Mucosa of descending colon (tissue), 3 donors: ENCODE measurements at regions not wholly inside any gene's neighbourhood (a gene's known extent, or its start where the extent isn't known, plus 50 kb on each side); places are given as distances from the start of the nearest gene placed in this dataset.

Experiments used
- ATAC-seq: fragments of 200-7000 bp; cut with Tn5 transposase; one replicate; pipeline ENCODE4 v1.9.1; 2020; ENCODE audit warnings: mild to moderate bottlenecking, moderate library complexity
- DNase-seq, 3 donors: peaks; one replicate each; pipeline ENCODE4 v3.0.0-alpha.2; 2020
- H3K36me3 ChIP-seq: fragments of 200-600 bp; one replicate; pipeline ENCODE4 v1.8.0; 2021; ENCODE audit warnings: low read depth, mild to moderate bottlenecking
- H3K4me1 ChIP-seq: fragments of 200-600 bp; one replicate; pipeline ENCODE4 v1.8.0; 2021; ENCODE audit warnings: low read depth, mild to moderate bottlenecking
- H3K4me3 ChIP-seq: fragments of 200-600 bp; one replicate; pipeline ENCODE4 v1.8.0; 2021; ENCODE audit warnings: mild to moderate bottlenecking
- H3K9me3 ChIP-seq: fragments of 200-600 bp; one replicate; pipeline ENCODE4 v1.8.0; 2021; ENCODE audit warnings: mild to moderate bottlenecking
- intact Hi-C, 2 donors: fragments of 100-400 bp; cut with DNase I in 1 of 2; cut with micrococcal nuclease in 1 of 2; formaldehyde crosslinking; loops; one replicate each; pipeline versions ENCODE4 v1.11.0 to v1.11.1; 2022; cut with DNase I, micrococcal nuclease
- TF ChIP-seq, protein P1 (sequence below): fragments of 200-600 bp; IDR thresholded peaks from one replicate; pipeline ENCODE4 v1.8.0; 2022; ENCODE audit warnings: antibody characterized with exemption, mild to moderate bottlenecking
- donor health status: DM: no; HTN: no; CAD: no; lungs with moderate emphysema.
- donor health status: DM: no; HTN: no; CAD: no.
- donor health status: DM: no; HTN: yes; CAD: no.

DNA sequence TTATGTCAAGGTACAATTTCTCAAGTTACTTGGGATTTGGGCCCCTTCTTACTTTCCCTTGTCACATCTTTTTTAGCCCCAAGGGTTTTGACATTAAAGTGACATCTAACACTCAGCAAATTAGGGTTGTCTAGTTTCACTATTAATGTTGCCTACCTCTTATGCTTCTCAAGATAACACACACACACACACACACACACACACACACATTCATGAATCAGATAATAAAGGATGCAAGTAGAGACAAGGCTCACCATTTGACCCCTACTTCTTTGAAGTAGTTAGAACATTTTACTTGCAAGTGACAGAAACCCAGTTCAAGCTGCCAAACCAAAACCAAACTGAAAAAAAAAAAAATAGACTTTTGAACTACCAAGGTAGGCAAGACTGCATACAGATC, 138.8 kb downstream of the TRIB2 start:
- H3K4me1 ChIP-seq: no peaks in the 10 kb centered on the region
- no peak for ATAC-seq
- TF ChIP-seq, protein P1, sequence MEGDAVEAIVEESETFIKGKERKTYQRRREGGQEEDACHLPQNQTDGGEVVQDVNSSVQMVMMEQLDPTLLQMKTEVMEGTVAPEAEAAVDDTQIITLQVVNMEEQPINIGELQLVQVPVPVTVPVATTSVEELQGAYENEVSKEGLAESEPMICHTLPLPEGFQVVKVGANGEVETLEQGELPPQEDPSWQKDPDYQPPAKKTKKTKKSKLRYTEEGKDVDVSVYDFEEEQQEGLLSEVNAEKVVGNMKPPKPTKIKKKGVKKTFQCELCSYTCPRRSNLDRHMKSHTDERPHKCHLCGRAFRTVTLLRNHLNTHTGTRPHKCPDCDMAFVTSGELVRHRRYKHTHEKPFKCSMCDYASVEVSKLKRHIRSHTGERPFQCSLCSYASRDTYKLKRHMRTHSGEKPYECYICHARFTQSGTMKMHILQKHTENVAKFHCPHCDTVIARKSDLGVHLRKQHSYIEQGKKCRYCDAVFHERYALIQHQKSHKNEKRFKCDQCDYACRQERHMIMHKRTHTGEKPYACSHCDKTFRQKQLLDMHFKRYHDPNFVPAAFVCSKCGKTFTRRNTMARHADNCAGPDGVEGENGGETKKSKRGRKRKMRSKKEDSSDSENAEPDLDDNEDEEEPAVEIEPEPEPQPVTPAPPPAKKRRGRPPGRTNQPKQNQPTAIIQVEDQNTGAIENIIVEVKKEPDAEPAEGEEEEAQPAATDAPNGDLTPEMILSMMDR: no peak
- no peaks in the 10 kb centered on the region for H3K36me3 ChIP-seq
- peak in 1 of 3 donors; percentile 5 for DNase-seq
- no peak overlapping the region for H3K4me3 ChIP-seq
- H3K9me3 ChIP-seq: peaks cover 4% of the 10 kb centered on the region
- intact Hi-C loops: no loop called here

- DNase-seq: peak in 1 of 3 donors; percentile 14
- Histone ChIP-seq H3K4me1 (no peaks in the 10 kb centered on the region), H3K4me3 (no peak overlapping the region), H3K36me3 (no peaks in the 10 kb centered on the region), H3K9me3 (peaks cover 4% of the 10 kb centered on the region)
- intact Hi-C loops: no loop called here
- ATAC-seq: peak; percentile 72
- TF ChIP-seq, protein P1: no peak
These were observed 140.3 kb downstream of the TRIB2 start for GRCh38 chr2:12856934-12857601.

DNA sequence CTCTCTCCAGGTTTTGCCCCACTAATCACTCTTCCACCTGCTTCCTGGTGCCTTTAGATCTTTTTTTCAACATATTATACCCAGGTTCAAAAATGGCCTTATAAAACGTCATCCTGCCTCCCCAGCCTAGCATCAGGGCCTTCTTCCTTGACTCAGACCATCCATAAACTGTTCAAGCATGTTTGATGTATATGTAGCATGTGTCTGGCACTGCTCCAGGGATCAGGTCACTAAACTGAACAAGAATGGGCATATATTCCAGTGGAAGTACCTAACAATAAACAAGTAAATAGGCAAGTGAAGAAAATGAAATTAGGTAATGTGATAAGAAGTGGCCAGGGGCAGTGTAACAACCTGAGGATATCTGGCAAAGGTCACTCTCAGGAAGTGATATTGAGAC, 141.2 kb downstream of the TRIB2 start:
- Histone ChIP-seq H3K4me1 (no peaks in the 10 kb centered on the region), H3K36me3 (no peaks in the 10 kb centered on the region), H3K4me3 (no peak overlapping the region), H3K9me3 (peaks cover 2% of the 10 kb centered on the region)
- ATAC-seq: no peak
- intact Hi-C loops: no loop called here
- no peak for DNase-seq
- TF ChIP-seq, protein P1: no peak

DNA sequence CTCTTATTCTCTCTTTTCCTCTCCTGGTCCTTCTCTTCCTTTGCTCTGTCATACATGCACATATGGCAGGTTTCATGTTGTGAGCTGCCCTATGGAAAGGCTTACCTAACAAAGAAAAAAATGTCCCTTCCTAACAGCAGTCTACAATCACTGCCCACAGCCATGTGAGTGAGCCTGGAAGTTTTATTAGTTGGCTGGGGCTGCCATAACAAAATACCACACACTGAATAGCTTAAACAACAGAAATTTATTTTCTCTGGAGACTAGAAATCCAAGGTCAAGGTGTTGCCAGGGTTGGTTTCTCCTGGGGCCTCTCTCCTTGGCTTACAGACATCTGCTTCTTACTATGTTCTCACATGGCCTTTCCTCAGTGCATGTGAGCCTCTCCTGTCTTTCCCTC, 142.1 kb downstream of the TRIB2 start:
- ATAC-seq: no peak
- Histone ChIP-seq H3K36me3 (no peaks in the 10 kb centered on the region), H3K4me1 (no peaks in the 10 kb centered on the region), H3K9me3 (peaks cover 8% of the 10 kb centered on the region), H3K4me3 (no peak overlapping the region)
- DNase-seq: no peak
- TF ChIP-seq, protein P1: no peak
- intact Hi-C loops: no loop called here

GRCh38 chr2:12861344-12861930, 144.7 kb downstream of the TRIB2 start:
- Histone ChIP-seq H3K36me3 (no peaks in the 10 kb centered on the region), H3K9me3 (peaks cover 14% of the 10 kb centered on the region), H3K4me3 (no peak overlapping the region), H3K4me1 (no peaks in the 10 kb centered on the region)
- intact Hi-C loops: no loop called here
- ATAC-seq: no peak
- TF ChIP-seq, protein P1: no peak
- no peak for DNase-seq
